ENCODE measurements at regions not wholly inside any gene's neighbourhood (a gene's known extent, or its start where the extent isn't known, plus 50 kb on each side); places are given as distances from the start of the nearest gene placed in this dataset.
A peak's percentile ranks its signal among the peaks of the same experiment; 100 is the strongest.

- no peak overlapping the region for H3K27ac ChIP-seq
- H3K4me3 ChIP-seq, result no peak overlapping the region
- H3K4me1 ChIP-seq, result peaks cover 0 to 5% (median 0%) of the 10 kb centered on the region in 4 donors
- intact Hi-C loops (cut with DNase I), result no loop called here
- no peak for DNase-seq
- WGBS, 2 donors, result 72 to 83% methylated on average over 4 of the region's 4 CpGs
- TF ChIP-seq POLR2A (IDR thresholded peaks at IDR 0.05) (no peak), CTCF (IDR thresholded peaks at IDR 0.05) (no peak), EP300 (IDR thresholded peaks at IDR 0.05) (no peak), POLR2AphosphoS5 (IDR thresholded peaks at IDR 0.05) (no peak)
- no peaks in the 10 kb centered on the region for H3K9me3 ChIP-seq
- H3K36me3 ChIP-seq, result no peaks in the 10 kb centered on the region
- H3K27me3 ChIP-seq, result no peaks in the 10 kb centered on the region
Observed at GRCh38 chr18:34042423-34043146, 182.1 kb downstream of the NOL4 start.

GRCh38 chr18:34039611-34040010 is 185.1 kb downstream of the NOL4 start:
- intact Hi-C loops (cut with DNase I), result no loop called here
- no peaks in the 10 kb centered on the region for H3K36me3 ChIP-seq
- no peaks in the 10 kb centered on the region for H3K9me3 ChIP-seq
- no peaks in the 10 kb centered on the region for H3K27me3 ChIP-seq
- TF ChIP-seq CTCF (IDR thresholded peaks at IDR 0.05) (no peak), POLR2AphosphoS5 (IDR thresholded peaks at IDR 0.05) (no peak), EP300 (IDR thresholded peaks at IDR 0.05) (no peak), POLR2A (IDR thresholded peaks at IDR 0.05) (no peak)
- no peak overlapping the region for H3K4me3 ChIP-seq
- DNase-seq, result no peak
- peaks cover 0 to 5% (median 0%) of the 10 kb centered on the region in 4 donors for H3K4me1 ChIP-seq
- no peak overlapping the region for H3K27ac ChIP-seq
- WGBS, 2 donors, result 63 to 87% methylated on average over 1 of the region's 1 CpG

DNA sequence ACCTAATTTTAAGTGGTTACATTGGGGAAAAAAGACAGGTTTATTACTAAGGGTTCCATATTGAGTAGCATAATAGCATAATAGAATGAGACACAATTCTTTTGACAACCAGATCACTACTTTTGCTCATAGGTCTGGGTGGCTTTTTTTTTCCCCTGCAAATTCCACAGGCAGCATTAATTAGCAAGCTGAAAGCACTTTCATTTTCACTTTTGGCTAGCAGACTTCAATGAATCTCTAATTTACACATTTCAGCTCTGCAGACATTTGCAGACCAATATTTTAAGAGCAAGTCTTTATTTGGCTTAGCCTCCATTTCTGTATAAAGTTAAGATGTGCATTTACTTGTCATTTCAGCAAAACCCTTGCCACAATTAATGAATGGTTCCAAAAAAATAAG is 185.5 kb downstream of the NOL4 start:
- Histone ChIP-seq H3K9me3 (no peaks in the 10 kb centered on the region), H3K4me3 (peak overlapping the region in 1 of 4 donors; percentile 6), H3K36me3 (no peaks in the 10 kb centered on the region), H3K27me3 (no peaks in the 10 kb centered on the region), H3K27ac (no peak overlapping the region), H3K4me1 (peaks cover 0 to 5% (median 0%) of the 10 kb centered on the region in 4 donors)
- no peak for DNase-seq
- TF ChIP-seq POLR2A (IDR thresholded peaks at IDR 0.05) (no peak), CTCF (IDR thresholded peaks at IDR 0.05) (no peak), EP300 (IDR thresholded peaks at IDR 0.05) (no peak), POLR2AphosphoS5 (IDR thresholded peaks at IDR 0.05) (no peak)
- intact Hi-C loops (cut with DNase I), result no loop called here

- Histone ChIP-seq H3K36me3 (no peaks in the 10 kb centered on the region), H3K27ac (no peak overlapping the region), H3K4me3 (no peak overlapping the region), H3K27me3 (no peaks in the 10 kb centered on the region), H3K9me3 (no peaks in the 10 kb centered on the region), H3K4me1 (peaks cover 0 to 5% (median 0%) of the 10 kb centered on the region in 4 donors)
- no peak for TF ChIP-seq POLR2A (IDR thresholded peaks at IDR 0.05)
- no peak for TF ChIP-seq POLR2AphosphoS5 (IDR thresholded peaks at IDR 0.05)
- TF ChIP-seq CTCF (IDR thresholded peaks at IDR 0.05), result no peak
- TF ChIP-seq EP300 (IDR thresholded peaks at IDR 0.05), result no peak
- intact Hi-C loops (cut with DNase I), result no loop called here
- no peak for DNase-seq
Observed at GRCh38 chr18:34038086-34038485, 186.6 kb downstream of the NOL4 start.

- DNase-seq, result no peak
- WGBS, 2 donors, result 80 to 84% methylated on average over 4 of the region's 4 CpGs
- no peak overlapping the region for H3K4me3 ChIP-seq
- H3K27ac ChIP-seq, result no peak overlapping the region
- H3K36me3 ChIP-seq, result no peaks in the 10 kb centered on the region
- peaks cover 0 to under 1% (median 0%) of the 10 kb centered on the region in 4 donors for H3K4me1 ChIP-seq
- TF ChIP-seq POLR2A (IDR thresholded peaks at IDR 0.05), result no peak
- no peak for TF ChIP-seq EP300 (IDR thresholded peaks at IDR 0.05)
- no peak for TF ChIP-seq POLR2AphosphoS5 (IDR thresholded peaks at IDR 0.05)
- no peak for TF ChIP-seq CTCF (IDR thresholded peaks at IDR 0.05)
- intact Hi-C loops (cut with DNase I), result no loop called here
- peaks cover 0 to 4% (median 0%) of the 10 kb centered on the region in 4 donors for H3K9me3 ChIP-seq
- H3K27me3 ChIP-seq, result no peaks in the 10 kb centered on the region
Observed at GRCh38 chr18:34033968-34034367, 190.7 kb downstream of the NOL4 start.
